NT2/D1 (cell line): ENCODE measurements at regions not wholly inside any gene's neighbourhood (a gene's known extent, or its start where the extent isn't known, plus 50 kb on each side); places are given as distances from the start of the nearest gene placed in this dataset.

ENCODE experiments used
- SUZ12 ChIP-seq: IDR thresholded peaks from 2 replicates; pipeline ENCODE4 v1.6.1; 2011; ENCODE audit not compliant: insufficient read length, insufficient read depth; ENCODE audit errors: extremely low read depth
- YY1 ChIP-seq: IDR thresholded peaks from 2 replicates; pipeline ENCODE4 v1.6.1; 2011; ENCODE audit not compliant: insufficient read length, insufficient read depth
- ZNF274 ChIP-seq: IDR thresholded peaks from 2 replicates; pipeline ENCODE4 v1.6.1; 2011; ENCODE audit warnings: mild to moderate bottlenecking, low read depth, low read length

GRCh38 chr12:107369006-107369405, 275.7 kb upstream of the CRY1 start:
- no peak for TF ChIP-seq ZNF274
- no peak for TF ChIP-seq SUZ12
- no peak for TF ChIP-seq YY1
